T-cell (primary cell): ENCODE measurements at regions not wholly inside any gene's neighbourhood (a gene's known extent, or its start where the extent isn't known, plus 50 kb on each side); places are given as distances from the start of the nearest gene placed in this dataset.

ENCODE experiments used
- ATAC-seq, 4 experiments: fragments of 200-7000 bp in 3 of 4; fragments of 150-1000 bp in 1 of 4; cut with Tn5 transposase; replicated peaks in 1 of 4; 1 replicate in 3 of 4; 2 replicates in 1 of 4; pipeline ENCODE4 v1.10.0; 2021; ENCODE audit warnings: moderate library complexity in 3 of 4, mild to moderate bottlenecking in 2 of 4, moderate number of reproducible peaks in 1 of 4
- CTCF ChIA-PET, 2 donors: fragments of 300-600 bp; sonication (Branson Sonifier 250); formaldehyde crosslinking; loops; one replicate each; lab custom pipeline; 2022; ENCODE audit warnings: antibody characterized with exemption in 2 of 2; lab: Charles Lee
- POLR2A ChIA-PET, 2 donors: fragments of 300-600 bp; sonication (Branson Sonifier 250); formaldehyde crosslinking; loops; one replicate each; lab custom pipeline; 2022; ENCODE audit warnings: antibody characterized with exemption in 2 of 2; lab: Charles Lee
- DNase-seq, 35 experiments: peaks; one replicate each; pipeline versions ENCODE4 v3.0.0 to v3.0.0-alpha.2; 2013 to 2023
- H3K27ac ChIP-seq: one replicate; pipeline ENCODE4 v1.5.1; 2013; ENCODE audit warnings: low read length
- H3K27me3 ChIP-seq, 2 experiments: replicated peaks in 1 of 2; 1 replicate in 1 of 2; 2 replicates in 1 of 2; pipeline versions ENCODE4 v1.6.1 to v1.7.0; 2013; ENCODE audit warnings: low read length in 1 of 2, mixed read lengths in 1 of 2; ENCODE audit not compliant: control insufficient read depth in 2 of 2, insufficient read depth in 2 of 2; ENCODE audit errors: extremely low read depth in 1 of 2
- H3K36me3 ChIP-seq, 2 donors: 1 replicate in 1 of 2; 2 replicates in 1 of 2; pipeline versions ENCODE4 v1.6.1 to v1.7.0; 2013; ENCODE audit warnings: low read length in 1 of 2; ENCODE audit not compliant: control insufficient read depth in 2 of 2, insufficient read depth in 1 of 2; ENCODE audit errors: extremely low read depth in 1 of 2
- H3K4me1 ChIP-seq, 2 experiments: 1 replicate in 1 of 2; 2 replicates in 1 of 2; pipeline versions ENCODE4 v1.6.1 to v1.7.0; 2013; ENCODE audit warnings: low read length in 2 of 2, mixed read lengths in 1 of 2; ENCODE audit not compliant: insufficient read depth in 2 of 2, control insufficient read depth in 1 of 2; ENCODE audit errors: extremely low read depth in 1 of 2
- H3K4me3 ChIP-seq, 2 donors: 1 replicate in 1 of 2; 2 replicates in 1 of 2; pipeline versions ENCODE4 v1.5.1 to v1.7.0; 2013; ENCODE audit warnings: mild to moderate bottlenecking in 2 of 2, low read length in 1 of 2, moderate library complexity in 1 of 2; ENCODE audit not compliant: control insufficient read depth in 1 of 2; ENCODE audit errors: extremely low read depth in 1 of 2
- H3K9me3 ChIP-seq: 2 replicates; pipeline ENCODE4 v1.7.0; 2013
- H3K27ac Mint-ChIP-seq, 2 donors: one replicate each; pipeline ENCODE4 v1.8.0; 2020 to 2021; ENCODE audit warnings: mild to moderate bottlenecking in 2 of 2, mixed read lengths in 2 of 2
- H3K27me3 Mint-ChIP-seq, 2 donors: one replicate each; pipeline ENCODE4 v1.8.0; 2021 to 2022; ENCODE audit warnings: mixed read lengths in 2 of 2
- H3K36me3 Mint-ChIP-seq: one replicate; pipeline ENCODE4 v1.8.0; 2021; ENCODE audit warnings: mixed read lengths
- H3K4me1 Mint-ChIP-seq, 3 donors: one replicate each; pipeline ENCODE4 v1.8.0; 2020 to 2022; ENCODE audit warnings: mixed read lengths in 3 of 3, mild to moderate bottlenecking in 1 of 3
- H3K4me3 Mint-ChIP-seq, 3 donors: one replicate each; pipeline ENCODE4 v1.8.0; 2020 to 2022; ENCODE audit warnings: mild to moderate bottlenecking in 3 of 3, mixed read lengths in 3 of 3, moderate library complexity in 3 of 3
- H3K9me3 Mint-ChIP-seq, 3 donors: one replicate each; pipeline ENCODE4 v1.8.0; 2020 to 2022; ENCODE audit warnings: mixed read lengths in 3 of 3
- WGBS: methylation state at CpG from one replicate; pipeline ENCODE4 v1.1.5; 2013; ENCODE audit warnings: missing lambda C conversion rate; ENCODE audit not compliant: insufficient coverage; 5-methylcytosine and 5-hydroxymethylcytosine counted together

GRCh38 chrX:40405399-40405798, 175.4 kb upstream of the ATP6AP2 start:
- no peaks in the 10 kb centered on the region for H3K4me1 ChIP-seq
- CTCF ChIA-PET = interaction anchor here in 1 of 2 donors (0.6 kb wide), 1 partner anchor 136 kb away, joined by 3 read pairs; no protein-coding TSS in a partner anchor
- no peak overlapping the region for H3K27ac Mint-ChIP-seq

DNA sequence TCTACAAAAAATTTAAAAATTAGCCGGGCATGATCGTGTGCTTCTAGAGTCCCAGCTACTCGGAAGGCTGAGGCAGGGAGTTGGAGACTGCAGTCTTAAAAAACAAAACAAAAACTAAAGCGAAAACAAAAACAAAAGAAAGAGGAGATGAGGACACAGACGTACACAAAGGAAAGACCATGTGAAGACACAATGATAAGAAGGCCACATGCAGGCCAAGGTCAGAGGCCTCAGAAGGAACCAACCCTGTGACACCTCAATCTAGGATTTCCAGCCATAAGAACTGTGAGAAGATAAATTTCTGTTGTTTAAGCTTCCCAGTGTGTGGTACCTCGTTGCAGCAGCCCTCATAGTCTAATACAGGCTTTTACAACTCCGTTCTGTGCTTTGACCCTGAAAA, 177.0 kb upstream of the ATP6AP2 start:
- H3K27ac ChIP-seq = no peak overlapping the region
- H3K4me3 ChIP-seq = no peak overlapping the region
- H3K4me3 Mint-ChIP-seq = no peak overlapping the region
- no peaks in the 10 kb centered on the region for H3K4me1 ChIP-seq
- WGBS = no CpG with 5 or more reads among the region's 7 CpGs
- no peaks in the 10 kb centered on the region for H3K36me3 Mint-ChIP-seq
- CTCF ChIA-PET = no interaction called here
- DNase-seq (no peak), ATAC-seq (no peak)
- no peaks in the 10 kb centered on the region for H3K4me1 Mint-ChIP-seq
- H3K9me3 ChIP-seq = no peaks in the 10 kb centered on the region
- H3K27ac Mint-ChIP-seq = no peak overlapping the region
- peaks cover 0 to 8% (median 8%) of the 10 kb centered on the region in 3 donors for H3K9me3 Mint-ChIP-seq
- POLR2A ChIA-PET = no interaction called here
- H3K27me3 Mint-ChIP-seq = peaks cover 0 to 4% of the 10 kb centered on the region in 2 donors
- H3K27me3 ChIP-seq = no peaks in the 10 kb centered on the region
- H3K36me3 ChIP-seq = no peaks in the 10 kb centered on the region

More at GRCh38 chrX:40405399-40405798, 175.4 kb upstream of the ATP6AP2 start:
- POLR2A ChIA-PET = interaction anchor here in 1 of 2 donors (0.7 kb wide), 1 partner anchor 304 kb away, joined by 3 read pairs; no protein-coding TSS in a partner anchor
- H3K4me3 Mint-ChIP-seq = no peak overlapping the region
- H3K9me3 Mint-ChIP-seq = peaks cover 0 to 16% (median 15%) of the 10 kb centered on the region in 3 donors
- no peaks in the 10 kb centered on the region for H3K4me1 Mint-ChIP-seq
- Histone ChIP-seq H3K9me3 (no peaks in the 10 kb centered on the region), H3K36me3 (no peaks in the 10 kb centered on the region), H3K27ac (no peak overlapping the region), H3K27me3 (no peaks in the 10 kb centered on the region), H3K4me3 (no peak overlapping the region)
- DNase-seq = no peak
- peaks cover 0 to 4% of the 10 kb centered on the region in 2 donors for H3K27me3 Mint-ChIP-seq
- no peak for ATAC-seq
- H3K36me3 Mint-ChIP-seq = no peaks in the 10 kb centered on the region
- no CpG with 5 or more reads among the region's 3 CpGs for WGBS

- ATAC-seq (no peak), DNase-seq (no peak)
- Mint-ChIP-seq H3K4me3 (no peak overlapping the region), H3K27ac (peak overlapping the region in 1 of 2 donors; percentile 52), H3K4me1 (no peaks in the 10 kb centered on the region), H3K27me3 (peaks cover 0 to 4% of the 10 kb centered on the region in 2 donors), H3K9me3 (peaks cover 0 to under 1% (median under 1%) of the 10 kb centered on the region in 3 donors), H3K36me3 (no peaks in the 10 kb centered on the region)
- no peaks in the 10 kb centered on the region for H3K4me1 ChIP-seq
- no peak overlapping the region for H3K27ac ChIP-seq
- ChIA-PET POLR2A (no interaction called here), CTCF (no interaction called here)
- H3K36me3 ChIP-seq = no peaks in the 10 kb centered on the region
- H3K27me3 ChIP-seq = no peaks in the 10 kb centered on the region
- 100% methylated on average over 2 of the region's 12 CpGs for WGBS
- no peaks in the 10 kb centered on the region for H3K9me3 ChIP-seq
- no peak overlapping the region for H3K4me3 ChIP-seq
Measured at GRCh38 chrX:40402831-40403533, 177.8 kb upstream of the ATP6AP2 start.

DNA sequence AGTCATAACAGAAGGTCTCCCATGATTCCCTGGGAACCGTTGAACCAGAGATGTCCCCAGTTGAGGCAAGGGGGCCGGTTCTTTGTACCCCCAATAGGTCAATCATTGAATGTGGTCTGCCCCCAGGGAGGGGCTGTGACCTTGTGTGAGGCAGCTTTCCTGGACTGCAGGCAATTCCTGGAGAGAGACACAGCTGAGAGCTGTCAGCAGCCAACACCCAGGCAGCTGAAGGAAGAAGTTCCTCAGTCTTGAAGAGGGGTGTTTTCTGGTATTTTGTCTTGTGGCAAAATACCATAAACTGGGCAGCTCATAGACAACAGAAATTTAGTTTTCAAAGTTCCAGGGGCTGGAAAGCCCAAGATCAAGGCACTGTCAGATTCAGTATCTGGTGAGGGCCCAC, 185.7 kb upstream of the ATP6AP2 start:
- no peaks in the 10 kb centered on the region for H3K36me3 ChIP-seq
- no peaks in the 10 kb centered on the region for H3K4me1 Mint-ChIP-seq
- H3K9me3 Mint-ChIP-seq = peaks cover 0 to 8% (median 6%) of the 10 kb centered on the region in 3 donors
- H3K27ac ChIP-seq = no peak overlapping the region
- H3K27me3 ChIP-seq = no peaks in the 10 kb centered on the region
- WGBS = no CpG with 5 or more reads among the region's 2 CpGs
- H3K9me3 ChIP-seq = no peaks in the 10 kb centered on the region
- ATAC-seq = no peak
- no peak for DNase-seq
- no peaks in the 10 kb centered on the region for H3K36me3 Mint-ChIP-seq
- H3K4me1 ChIP-seq = no peaks in the 10 kb centered on the region
- H3K4me3 ChIP-seq = no peak overlapping the region
- POLR2A ChIA-PET = no interaction called here
- no peak overlapping the region for H3K27ac Mint-ChIP-seq
- H3K4me3 Mint-ChIP-seq = no peak overlapping the region
- CTCF ChIA-PET = no interaction called here
- H3K27me3 Mint-ChIP-seq = no peaks in the 10 kb centered on the region

- no peaks in the 10 kb centered on the region for H3K9me3 ChIP-seq
- no peak for DNase-seq
- no peak overlapping the region for H3K4me3 ChIP-seq
- ChIA-PET CTCF (no interaction called here), POLR2A (no interaction called here)
- Mint-ChIP-seq H3K36me3 (no peaks in the 10 kb centered on the region), H3K4me1 (no peaks in the 10 kb centered on the region), H3K9me3 (peaks cover 0 to 8% (median 6%) of the 10 kb centered on the region in 3 donors), H3K27ac (no peak overlapping the region), H3K4me3 (no peak overlapping the region), H3K27me3 (no peaks in the 10 kb centered on the region)
- no peaks in the 10 kb centered on the region for H3K4me1 ChIP-seq
- ATAC-seq = no peak
- no peaks in the 10 kb centered on the region for H3K36me3 ChIP-seq
- no peaks in the 10 kb centered on the region for H3K27me3 ChIP-seq
- no peak overlapping the region for H3K27ac ChIP-seq
- 100% methylated on average over 4 of the region's 5 CpGs for WGBS
Measured at GRCh38 chrX:40394302-40394701, 186.5 kb upstream of the ATP6AP2 start.

DNA sequence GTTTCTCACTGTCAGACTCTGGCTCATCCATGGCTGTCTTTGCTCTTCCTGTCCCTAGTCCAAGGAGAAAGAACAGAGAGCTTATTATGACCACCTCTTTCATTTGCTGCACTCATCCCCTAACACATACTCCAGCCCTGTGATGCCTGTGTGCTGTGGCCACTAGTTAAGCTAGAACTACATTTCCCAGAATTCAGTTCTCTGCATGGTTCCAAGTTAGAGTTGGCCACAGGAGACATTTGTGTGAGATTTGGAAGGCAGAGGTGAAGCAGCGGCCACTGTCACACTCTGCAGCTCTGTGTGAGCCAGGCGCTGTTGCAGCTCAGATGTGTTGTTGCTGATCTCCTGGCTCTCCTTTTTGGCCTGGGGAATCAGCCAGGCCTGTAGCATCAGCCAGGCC, 188.2 kb upstream of the ATP6AP2 start:
- no peaks in the 10 kb centered on the region for H3K4me1 Mint-ChIP-seq
- no peak overlapping the region for H3K4me3 Mint-ChIP-seq
- CTCF ChIA-PET = interaction anchor here in 1 of 2 donors (0.5 kb wide), 1 partner anchor 402 kb away, joined by 3 read pairs; no protein-coding TSS in a partner anchor

More for the DNA sequence above, 188.2 kb upstream of the ATP6AP2 start:
- Mint-ChIP-seq H3K27ac (no peak overlapping the region), H3K27me3 (no peaks in the 10 kb centered on the region), H3K9me3 (peaks cover 0 to 8% (median 6%) of the 10 kb centered on the region in 3 donors), H3K36me3 (no peaks in the 10 kb centered on the region)
- WGBS = 82% methylated on average over 2 of the region's 2 CpGs
- H3K27me3 ChIP-seq = no peaks in the 10 kb centered on the region
- H3K4me3 ChIP-seq = no peak overlapping the region
- H3K4me1 ChIP-seq = no peaks in the 10 kb centered on the region
- POLR2A ChIA-PET = no interaction called here
- H3K27ac ChIP-seq = no peak overlapping the region
- H3K9me3 ChIP-seq = no peaks in the 10 kb centered on the region
- ATAC-seq (no peak), DNase-seq (no peak)
- H3K36me3 ChIP-seq = no peaks in the 10 kb centered on the region
